ENCODE measurements at regions not wholly inside any gene's neighbourhood (a gene's known extent, or its start where the extent isn't known, plus 50 kb on each side); places are given as distances from the start of the nearest gene placed in this dataset.

DNA sequence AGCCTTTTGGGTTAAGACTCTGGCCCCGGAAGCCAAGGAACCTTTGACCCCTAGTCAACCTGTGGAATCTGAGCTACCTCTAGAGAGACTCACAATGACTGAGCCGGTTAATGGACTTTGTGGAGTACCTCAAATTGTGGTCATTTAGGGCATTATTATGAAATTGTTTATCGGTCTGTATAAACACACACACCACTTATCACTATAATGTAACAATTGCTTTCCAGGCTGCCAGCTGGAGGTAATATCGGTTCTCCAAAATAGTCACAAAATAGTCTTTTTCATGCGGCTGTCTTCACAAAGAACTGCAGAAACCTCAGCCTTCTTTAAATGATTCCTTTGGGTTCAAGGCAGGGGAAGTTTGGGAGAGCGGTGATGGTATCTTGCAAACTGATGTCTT, 144.2 kb downstream of the DACT1 start:
- Histone ChIP-seq H3K9ac (ENCODE audit: low read length) (no peak overlapping the region), H3K4me2 (ENCODE audit: low read length) (no peak overlapping the region), H2AFZ (ENCODE audit: low read depth, low read length) (no peak overlapping the region), H3K79me2 (replicated peaks; ENCODE audit: insufficient read depth, low read length) (no peaks in the 10 kb centered on the region), H3K9me3 (ENCODE audit: low read length) (no peaks in the 10 kb centered on the region), H4K20me1 (ENCODE audit: insufficient read depth) (no peaks in the 10 kb centered on the region), H3K4me3 (ENCODE audit: low read length) (no peak overlapping the region), H3K9me2 (ENCODE audit: insufficient read depth, low read length) (no peaks in the 10 kb centered on the region), H3K36me3 (ENCODE audit: insufficient read depth, low read length) (no peaks in the 10 kb centered on the region), H3K27ac (ENCODE audit: low read length) (no peak overlapping the region), H3K27me3 (ENCODE audit: insufficient read depth, low read depth, low read length) (no peaks in the 10 kb centered on the region), H3F3A (ENCODE audit: insufficient read depth, low read length, poor library complexity, severe bottlenecking) (no peaks in the 10 kb centered on the region)
- TF ChIP-seq EP300 (conservative IDR thresholded peaks at IDR 0.05; ENCODE audit: poor library complexity, severe bottlenecking) (no peak), RAD21 (conservative IDR thresholded peaks at IDR 0.05) (no peak)
- TF ChIP-seq, protein P1, sequence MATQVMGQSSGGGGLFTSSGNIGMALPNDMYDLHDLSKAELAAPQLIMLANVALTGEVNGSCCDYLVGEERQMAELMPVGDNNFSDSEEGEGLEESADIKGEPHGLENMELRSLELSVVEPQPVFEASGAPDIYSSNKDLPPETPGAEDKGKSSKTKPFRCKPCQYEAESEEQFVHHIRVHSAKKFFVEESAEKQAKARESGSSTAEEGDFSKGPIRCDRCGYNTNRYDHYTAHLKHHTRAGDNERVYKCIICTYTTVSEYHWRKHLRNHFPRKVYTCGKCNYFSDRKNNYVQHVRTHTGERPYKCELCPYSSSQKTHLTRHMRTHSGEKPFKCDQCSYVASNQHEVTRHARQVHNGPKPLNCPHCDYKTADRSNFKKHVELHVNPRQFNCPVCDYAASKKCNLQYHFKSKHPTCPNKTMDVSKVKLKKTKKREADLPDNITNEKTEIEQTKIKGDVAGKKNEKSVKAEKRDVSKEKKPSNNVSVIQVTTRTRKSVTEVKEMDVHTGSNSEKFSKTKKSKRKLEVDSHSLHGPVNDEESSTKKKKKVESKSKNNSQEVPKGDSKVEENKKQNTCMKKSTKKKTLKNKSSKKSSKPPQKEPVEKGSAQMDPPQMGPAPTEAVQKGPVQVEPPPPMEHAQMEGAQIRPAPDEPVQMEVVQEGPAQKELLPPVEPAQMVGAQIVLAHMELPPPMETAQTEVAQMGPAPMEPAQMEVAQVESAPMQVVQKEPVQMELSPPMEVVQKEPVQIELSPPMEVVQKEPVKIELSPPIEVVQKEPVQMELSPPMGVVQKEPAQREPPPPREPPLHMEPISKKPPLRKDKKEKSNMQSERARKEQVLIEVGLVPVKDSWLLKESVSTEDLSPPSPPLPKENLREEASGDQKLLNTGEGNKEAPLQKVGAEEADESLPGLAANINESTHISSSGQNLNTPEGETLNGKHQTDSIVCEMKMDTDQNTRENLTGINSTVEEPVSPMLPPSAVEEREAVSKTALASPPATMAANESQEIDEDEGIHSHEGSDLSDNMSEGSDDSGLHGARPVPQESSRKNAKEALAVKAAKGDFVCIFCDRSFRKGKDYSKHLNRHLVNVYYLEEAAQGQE (IDR thresholded peaks at IDR 0.05; ENCODE audit: borderline replicate concordance): no peak

DNA sequence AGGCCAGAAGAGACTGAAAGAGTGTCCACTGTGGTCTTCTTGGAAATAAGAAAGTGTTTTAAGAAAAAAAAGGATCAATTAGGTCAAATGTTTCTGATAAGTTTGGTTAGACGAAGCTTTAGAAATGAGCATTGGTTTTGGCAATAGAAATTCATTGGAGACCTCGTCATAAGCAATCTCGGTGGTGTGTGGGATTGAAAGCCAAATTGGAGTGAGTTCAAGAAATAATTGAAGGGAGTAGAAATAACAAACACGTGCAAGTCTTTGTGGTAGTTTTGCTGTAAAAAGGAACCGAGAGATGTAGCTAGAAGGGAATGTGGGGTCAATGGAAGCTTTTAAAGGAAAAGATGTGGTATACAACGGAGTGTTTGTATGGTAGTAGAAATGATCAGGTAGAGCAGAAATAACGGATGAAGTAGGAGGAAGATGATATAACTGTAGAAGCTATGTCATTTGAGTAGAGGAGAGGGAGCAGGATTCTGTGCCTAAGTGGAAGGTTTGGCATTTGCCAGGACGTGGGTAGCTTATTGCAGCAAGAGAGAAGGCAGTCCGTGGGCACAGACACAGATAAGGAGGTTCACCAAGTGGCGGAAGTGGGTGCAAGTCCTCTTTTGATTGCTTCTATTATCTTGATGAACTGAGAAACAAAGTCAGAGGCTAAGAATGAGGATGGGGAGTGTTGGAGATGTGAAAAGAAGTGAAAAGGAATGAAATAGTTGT, 146.2 kb downstream of the DACT1 start:
- Histone ChIP-seq H3K27ac (ENCODE audit: low read length) (no peak overlapping the region), H2AFZ (ENCODE audit: low read depth, low read length) (no peak overlapping the region), H3K4me3 (ENCODE audit: low read length) (no peak overlapping the region), H3K9me2 (ENCODE audit: insufficient read depth, low read length) (no peaks in the 10 kb centered on the region), H3K4me2 (ENCODE audit: low read length) (no peak overlapping the region), H3K9me3 (ENCODE audit: low read length) (no peaks in the 10 kb centered on the region), H3K79me2 (replicated peaks; ENCODE audit: insufficient read depth, low read length) (no peaks in the 10 kb centered on the region), H3K36me3 (ENCODE audit: insufficient read depth, low read length) (no peaks in the 10 kb centered on the region), H4K20me1 (ENCODE audit: insufficient read depth) (no peaks in the 10 kb centered on the region), H3K27me3 (ENCODE audit: insufficient read depth, low read depth, low read length) (no peaks in the 10 kb centered on the region), H3F3A (ENCODE audit: insufficient read depth, low read length, poor library complexity, severe bottlenecking) (no peaks in the 10 kb centered on the region), H3K9ac (ENCODE audit: low read length) (no peak overlapping the region)
- TF ChIP-seq RAD21 (conservative IDR thresholded peaks at IDR 0.05) (no peak), EZH2 (IDR thresholded peaks at IDR 0.05; ENCODE audit: borderline replicate concordance, insufficient read depth, low read length, poor library complexity, severe bottlenecking) (no peak), MXI1 (conservative IDR thresholded peaks at IDR 0.05; ENCODE audit: poor library complexity, severe bottlenecking) (no peak), POLR2AphosphoS5 (IDR thresholded peaks at IDR 0.05) (no peak), EP300 (conservative IDR thresholded peaks at IDR 0.05; ENCODE audit: poor library complexity, severe bottlenecking) (no peak), SMC3 (conservative IDR thresholded peaks at IDR 0.05; ENCODE audit: poor library complexity) (no peak), TAF1 (IDR thresholded peaks at IDR 0.05; ENCODE audit: low read depth) (no peak)
- TF ChIP-seq, protein P1 (IDR thresholded peaks at IDR 0.05; ENCODE audit: borderline replicate concordance): no peak
- TF ChIP-seq, protein P2, sequence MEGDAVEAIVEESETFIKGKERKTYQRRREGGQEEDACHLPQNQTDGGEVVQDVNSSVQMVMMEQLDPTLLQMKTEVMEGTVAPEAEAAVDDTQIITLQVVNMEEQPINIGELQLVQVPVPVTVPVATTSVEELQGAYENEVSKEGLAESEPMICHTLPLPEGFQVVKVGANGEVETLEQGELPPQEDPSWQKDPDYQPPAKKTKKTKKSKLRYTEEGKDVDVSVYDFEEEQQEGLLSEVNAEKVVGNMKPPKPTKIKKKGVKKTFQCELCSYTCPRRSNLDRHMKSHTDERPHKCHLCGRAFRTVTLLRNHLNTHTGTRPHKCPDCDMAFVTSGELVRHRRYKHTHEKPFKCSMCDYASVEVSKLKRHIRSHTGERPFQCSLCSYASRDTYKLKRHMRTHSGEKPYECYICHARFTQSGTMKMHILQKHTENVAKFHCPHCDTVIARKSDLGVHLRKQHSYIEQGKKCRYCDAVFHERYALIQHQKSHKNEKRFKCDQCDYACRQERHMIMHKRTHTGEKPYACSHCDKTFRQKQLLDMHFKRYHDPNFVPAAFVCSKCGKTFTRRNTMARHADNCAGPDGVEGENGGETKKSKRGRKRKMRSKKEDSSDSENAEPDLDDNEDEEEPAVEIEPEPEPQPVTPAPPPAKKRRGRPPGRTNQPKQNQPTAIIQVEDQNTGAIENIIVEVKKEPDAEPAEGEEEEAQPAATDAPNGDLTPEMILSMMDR (IDR thresholded peaks at IDR 0.05; ENCODE audit: poor library complexity, severe bottlenecking): no peak
